ENCODE measurements at regions not wholly inside any gene's neighbourhood (a gene's known extent, or its start where the extent isn't known, plus 50 kb on each side); places are given as distances from the start of the nearest gene placed in this dataset.

DNA sequence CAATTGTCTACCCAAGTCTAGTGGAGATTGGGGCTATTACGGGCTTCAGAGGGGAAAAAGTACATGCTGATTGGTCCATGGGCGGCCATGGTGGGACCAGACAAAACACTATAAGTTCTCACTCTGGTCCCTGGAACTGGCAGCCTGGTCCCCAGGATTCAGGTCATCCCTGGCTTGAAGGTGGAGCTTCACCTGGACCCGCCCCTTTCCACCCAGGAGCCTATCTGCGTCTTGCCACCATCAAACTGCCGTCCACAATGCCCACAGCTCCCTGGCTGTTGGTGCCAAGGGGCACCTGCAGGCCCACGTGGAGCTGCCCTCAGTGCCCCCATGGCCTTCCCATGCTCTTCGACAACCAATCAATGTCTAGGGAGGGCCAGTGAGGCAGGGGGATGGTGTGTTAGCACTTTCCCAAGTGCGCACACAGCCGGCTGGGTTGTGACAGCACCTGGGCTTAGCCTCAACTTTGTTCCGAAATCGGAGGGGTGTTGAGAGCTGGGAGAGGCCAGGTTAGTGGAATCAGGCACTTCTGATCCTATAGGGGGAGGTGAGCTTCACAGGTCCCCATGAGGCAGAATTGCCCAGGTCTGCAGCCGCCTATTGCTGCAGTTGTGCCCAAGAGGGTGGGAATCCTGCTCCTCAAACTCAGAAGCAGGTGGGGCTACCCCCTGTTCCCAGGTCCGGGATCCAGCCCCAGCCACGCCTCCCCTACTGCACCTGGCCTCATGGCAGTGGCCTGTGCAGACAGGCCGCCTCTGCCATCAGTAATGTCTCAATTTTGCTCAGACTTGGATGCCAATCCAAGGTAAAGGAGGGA lies 1369.4 kb upstream of the PRMT6 start:
- TF ChIP-seq POLR2AphosphoS5 (IDR thresholded peaks at IDR 0.05; ENCODE audit: low read depth, low read length) (no peak), POLR2A (IDR thresholded peaks at IDR 0.05; ENCODE audit: low read depth, low read length) (no peak), POU2F2 (IDR thresholded peaks at IDR 0.05; ENCODE audit: low read depth, low read length) (no peak), TAF1 (IDR thresholded peaks at IDR 0.05; ENCODE audit: low read depth, low read length) (no peak), SPI1 (IDR thresholded peaks at IDR 0.05; ENCODE audit: low read depth, low read length) (no peak), PAX5 (IDR thresholded peaks at IDR 0.05; ENCODE audit: insufficient read depth, low read length, severe bottlenecking) (no peak)
